22Rv1 (cell line): ENCODE measurements at regions not wholly inside any gene's neighbourhood (a gene's known extent, or its start where the extent isn't known, plus 50 kb on each side); places are given as distances from the start of the nearest gene placed in this dataset.

Source experiments
- ZFX ChIP-seq: fragments of 450-650 bp; IDR thresholded peaks from 2 replicates; pipeline ENCODE4 v1.6.1; 2017; ENCODE audit warnings: antibody characterized with exemption, borderline replicate concordance
- TF ChIP-seq, protein P1 (sequence below): fragments of 450-650 bp; IDR thresholded peaks from 2 replicates; pipeline ENCODE4 v1.5.1; 2017; ENCODE audit warnings: mild to moderate bottlenecking

GRCh38 chr13:107493266-107493665 is 722.1 kb downstream of the LIG4 start:
- TF ChIP-seq, protein P1, sequence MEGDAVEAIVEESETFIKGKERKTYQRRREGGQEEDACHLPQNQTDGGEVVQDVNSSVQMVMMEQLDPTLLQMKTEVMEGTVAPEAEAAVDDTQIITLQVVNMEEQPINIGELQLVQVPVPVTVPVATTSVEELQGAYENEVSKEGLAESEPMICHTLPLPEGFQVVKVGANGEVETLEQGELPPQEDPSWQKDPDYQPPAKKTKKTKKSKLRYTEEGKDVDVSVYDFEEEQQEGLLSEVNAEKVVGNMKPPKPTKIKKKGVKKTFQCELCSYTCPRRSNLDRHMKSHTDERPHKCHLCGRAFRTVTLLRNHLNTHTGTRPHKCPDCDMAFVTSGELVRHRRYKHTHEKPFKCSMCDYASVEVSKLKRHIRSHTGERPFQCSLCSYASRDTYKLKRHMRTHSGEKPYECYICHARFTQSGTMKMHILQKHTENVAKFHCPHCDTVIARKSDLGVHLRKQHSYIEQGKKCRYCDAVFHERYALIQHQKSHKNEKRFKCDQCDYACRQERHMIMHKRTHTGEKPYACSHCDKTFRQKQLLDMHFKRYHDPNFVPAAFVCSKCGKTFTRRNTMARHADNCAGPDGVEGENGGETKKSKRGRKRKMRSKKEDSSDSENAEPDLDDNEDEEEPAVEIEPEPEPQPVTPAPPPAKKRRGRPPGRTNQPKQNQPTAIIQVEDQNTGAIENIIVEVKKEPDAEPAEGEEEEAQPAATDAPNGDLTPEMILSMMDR, result no peak
- no peak for TF ChIP-seq ZFX
